Tibial artery (tissue), 4 donors: ENCODE measurements at regions not wholly inside any gene's neighbourhood (a gene's known extent, or its start where the extent isn't known, plus 50 kb on each side); places are given as distances from the start of the nearest gene placed in this dataset.

Experiments used
- DNase-seq, 2 donors: peaks; one replicate each; pipeline ENCODE4 v3.0.0-alpha.2; 2019
- H3K27ac ChIP-seq, 2 donors: fragments of 200-600 bp; sonication (generic) in 1 of 2; 1 replicate in 1 of 2; 2 replicates in 1 of 2; pipeline ENCODE4 v1.5.1; 2018 to 2019; ENCODE audit warnings: mild to moderate bottlenecking in 1 of 2
- H3K27me3 ChIP-seq, 2 donors: fragments of 200-600 bp; sonication (generic) in 1 of 2; one replicate each; pipeline versions ENCODE4 v1.5.1 to v1.6.0; 2016 to 2019
- H3K36me3 ChIP-seq, 3 donors: fragments of 200-600 bp; sonication (generic) in 2 of 3; one replicate each; pipeline ENCODE4 v1.5.1; 2016 to 2019; ENCODE audit warnings: mild to moderate bottlenecking in 2 of 3
- H3K4me1 ChIP-seq, 4 donors: fragments of 200-600 bp; sonication (generic) in 2 of 4; 1 replicate in 3 of 4; 2 replicates in 1 of 4; pipeline ENCODE4 v1.5.1; 2016 to 2019
- H3K4me3 ChIP-seq, 2 donors: fragments of 200-600 bp; sonication (generic) in 1 of 2; 1 replicate in 1 of 2; 2 replicates in 1 of 2; pipeline ENCODE4 v1.5.1; 2018 to 2019; ENCODE audit warnings: mild to moderate bottlenecking in 2 of 2
- H3K9me3 ChIP-seq, 3 donors: fragments of 200-600 bp; sonication (generic) in 1 of 3; one replicate each; pipeline ENCODE4 v1.5.1; 2016 to 2019
- intact Hi-C: fragments of 100-400 bp; cut with DNase I; formaldehyde crosslinking; loops from one replicate; pipeline ENCODE4 v1.15.0; 2023; ENCODE audit warnings: low total_unique reads
- TF ChIP-seq, protein P1 (sequence below), 2 experiments: fragments of 200-600 bp in 1 of 2; fragments of 450-650 bp in 1 of 2; IDR thresholded peaks; one replicate each; pipeline ENCODE4 v1.5.1; 2017 to 2019; ENCODE audit warnings: antibody characterized with exemption in 2 of 2, mild to moderate bottlenecking in 1 of 2, moderate library complexity in 1 of 2

DNA sequence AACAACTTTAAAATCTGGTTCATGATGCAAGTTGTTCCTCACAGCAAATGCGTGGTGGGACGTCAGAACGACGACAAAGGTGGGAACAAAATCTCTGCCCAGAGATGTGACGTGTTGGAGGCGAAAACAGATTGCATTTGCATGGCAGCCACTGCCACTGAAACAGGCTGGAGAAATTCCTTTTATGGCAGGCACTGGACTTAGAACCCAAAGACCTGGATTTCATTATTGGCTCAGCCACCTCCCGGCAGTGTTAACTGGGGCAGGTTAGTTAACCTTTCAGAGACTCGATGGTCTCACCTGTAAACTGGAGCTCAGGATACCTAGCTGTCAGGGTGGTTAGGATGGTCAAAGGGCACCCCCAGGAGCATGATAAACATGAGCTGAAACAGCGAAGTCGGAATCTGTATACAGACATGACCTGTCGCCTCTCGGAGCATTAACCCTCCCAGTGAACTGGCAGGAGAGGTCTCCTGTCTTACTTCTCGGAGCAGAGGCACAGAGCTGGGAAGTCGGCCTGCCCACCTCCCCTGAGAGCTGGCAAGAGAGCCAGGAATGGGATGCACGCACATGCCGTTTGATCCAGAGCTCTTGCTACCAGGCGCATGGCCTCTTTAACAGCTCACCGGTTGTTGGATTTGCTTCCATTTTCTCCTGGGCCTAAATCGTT lies 59.2 kb upstream of the TARBP1 start:
- peak overlapping the region; percentile 98 to 99 for H3K27ac ChIP-seq
- TF ChIP-seq, protein P1, sequence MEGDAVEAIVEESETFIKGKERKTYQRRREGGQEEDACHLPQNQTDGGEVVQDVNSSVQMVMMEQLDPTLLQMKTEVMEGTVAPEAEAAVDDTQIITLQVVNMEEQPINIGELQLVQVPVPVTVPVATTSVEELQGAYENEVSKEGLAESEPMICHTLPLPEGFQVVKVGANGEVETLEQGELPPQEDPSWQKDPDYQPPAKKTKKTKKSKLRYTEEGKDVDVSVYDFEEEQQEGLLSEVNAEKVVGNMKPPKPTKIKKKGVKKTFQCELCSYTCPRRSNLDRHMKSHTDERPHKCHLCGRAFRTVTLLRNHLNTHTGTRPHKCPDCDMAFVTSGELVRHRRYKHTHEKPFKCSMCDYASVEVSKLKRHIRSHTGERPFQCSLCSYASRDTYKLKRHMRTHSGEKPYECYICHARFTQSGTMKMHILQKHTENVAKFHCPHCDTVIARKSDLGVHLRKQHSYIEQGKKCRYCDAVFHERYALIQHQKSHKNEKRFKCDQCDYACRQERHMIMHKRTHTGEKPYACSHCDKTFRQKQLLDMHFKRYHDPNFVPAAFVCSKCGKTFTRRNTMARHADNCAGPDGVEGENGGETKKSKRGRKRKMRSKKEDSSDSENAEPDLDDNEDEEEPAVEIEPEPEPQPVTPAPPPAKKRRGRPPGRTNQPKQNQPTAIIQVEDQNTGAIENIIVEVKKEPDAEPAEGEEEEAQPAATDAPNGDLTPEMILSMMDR (IDR thresholded peaks at IDR 0.05), result no peak
- no peak for DNase-seq

DNA sequence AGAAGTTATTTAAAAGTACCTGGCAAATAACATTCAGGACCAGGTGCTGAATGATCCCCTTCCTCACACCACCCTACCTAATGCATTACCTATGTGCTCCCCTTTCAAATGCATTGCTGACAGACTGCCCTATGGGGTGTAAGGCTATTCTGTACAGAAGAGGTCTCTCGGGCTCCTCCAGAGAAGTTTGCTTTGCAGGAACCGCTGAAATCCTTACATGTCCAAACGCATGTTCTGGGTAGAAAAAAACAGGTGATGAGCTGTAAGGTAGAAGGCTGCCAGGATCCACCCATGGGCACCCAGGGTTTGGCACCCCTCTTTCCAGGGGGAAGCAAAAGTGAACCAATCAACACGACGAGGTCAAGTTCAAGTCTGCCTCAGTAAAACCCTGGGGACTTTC lies 58.3 kb upstream of the TARBP1 start:
- Histone ChIP-seq H3K4me3 (no peak overlapping the region), H3K27me3 (no peaks in the 10 kb centered on the region), H3K36me3 (no peaks in the 10 kb centered on the region), H3K27ac (peak overlapping the region; percentile 98 to 99), H3K9me3 (no peaks in the 10 kb centered on the region), H3K4me1 (peaks cover 16 to 84% (median 73%) of the 10 kb centered on the region in 4 donors)
- intact Hi-C loops, result loop anchor here (5.0 to 10.0 kb wide), 2 partner anchors 35 to 448 kb away; no protein-coding TSS in a partner anchor
- TF ChIP-seq, protein P1 (IDR thresholded peaks at IDR 0.05), result no peak
- no peak for DNase-seq

More for the DNA sequence above, 59.2 kb upstream of the TARBP1 start:
- peaks cover 16 to 75% (median 67%) of the 10 kb centered on the region in 4 donors for H3K4me1 ChIP-seq
- intact Hi-C loops, result loop anchor here (5.0 to 10.0 kb wide), 2 partner anchors 36 to 447 kb away; no protein-coding TSS in a partner anchor
- H3K36me3 ChIP-seq, result no peaks in the 10 kb centered on the region
- no peak overlapping the region for H3K4me3 ChIP-seq
- H3K27me3 ChIP-seq, result no peaks in the 10 kb centered on the region
- H3K9me3 ChIP-seq, result no peaks in the 10 kb centered on the region

DNA sequence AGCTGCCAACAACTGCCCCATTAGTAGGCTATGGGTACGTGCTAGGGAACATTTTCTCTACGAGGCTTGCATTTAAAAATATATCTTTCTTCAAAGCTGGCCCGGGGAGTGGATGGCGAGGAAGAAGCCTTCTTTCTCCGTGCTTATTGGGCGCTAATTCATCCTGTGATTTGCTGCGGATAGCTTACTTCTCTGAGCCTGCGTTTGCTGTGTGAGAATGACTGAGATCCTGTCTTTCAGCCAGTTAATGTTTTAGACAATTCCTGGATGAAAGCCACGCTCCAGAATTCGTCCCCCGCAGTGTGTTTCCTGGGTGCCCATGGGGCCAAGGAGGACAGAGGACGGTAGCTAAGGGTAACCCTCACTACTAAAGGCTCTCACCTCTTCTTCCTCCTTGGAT lies 57.8 kb upstream of the TARBP1 start:
- no peaks in the 10 kb centered on the region for H3K27me3 ChIP-seq
- TF ChIP-seq, protein P1 (IDR thresholded peaks at IDR 0.05), result no peak
- DNase-seq, result no peak
- intact Hi-C loops, result loop anchor here (5.0 to 10.0 kb wide), 2 partner anchors 34 to 448 kb away; no protein-coding TSS in a partner anchor
- no peaks in the 10 kb centered on the region for H3K36me3 ChIP-seq
- no peaks in the 10 kb centered on the region for H3K9me3 ChIP-seq
- no peak overlapping the region for H3K4me3 ChIP-seq
- H3K4me1 ChIP-seq, result peaks cover 16 to 89% (median 77%) of the 10 kb centered on the region in 4 donors
- H3K27ac ChIP-seq, result peak overlapping the region; percentile 98 to 99

DNA sequence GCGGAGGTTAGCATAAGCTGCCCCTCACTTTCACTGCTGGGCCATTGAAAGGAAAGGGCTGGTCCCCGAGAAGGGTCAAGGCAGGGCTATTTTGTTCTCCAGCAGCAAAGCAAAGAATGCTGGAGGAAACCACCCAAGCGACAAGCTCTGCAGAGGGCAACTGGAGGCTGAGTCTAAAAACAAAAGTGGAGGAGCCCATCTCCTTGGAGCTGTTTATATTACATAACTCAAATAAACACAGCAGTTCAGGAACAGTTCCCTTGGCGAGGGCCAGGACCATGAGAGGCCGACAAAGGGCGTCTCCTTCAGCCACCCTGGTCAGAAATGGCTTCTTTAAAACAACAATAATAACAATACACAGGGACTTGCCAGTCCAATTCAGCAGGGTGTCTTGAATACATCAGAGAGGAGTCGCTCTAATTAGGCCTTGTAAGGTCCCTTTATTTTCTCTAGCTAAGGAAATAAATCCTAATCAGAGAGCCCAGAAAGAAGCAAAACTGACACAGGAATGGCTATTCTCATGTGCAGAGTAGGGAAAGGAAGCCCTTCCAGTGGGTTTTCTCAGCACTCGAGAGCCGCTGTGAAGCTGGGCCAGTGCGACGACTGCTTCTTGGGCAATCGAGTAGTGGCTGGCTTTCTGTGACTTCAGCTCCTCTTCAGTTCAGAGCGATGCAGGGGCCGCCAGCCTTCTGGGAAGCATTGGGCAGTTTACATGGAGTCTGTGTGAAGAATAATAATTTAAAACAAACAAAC lies 57.0 kb upstream of the TARBP1 start:
- TF ChIP-seq, protein P1 (IDR thresholded peaks at IDR 0.05), result no peak
- no peaks in the 10 kb centered on the region for H3K9me3 ChIP-seq
- peak overlapping the region; percentile 98 to 99 for H3K27ac ChIP-seq
- H3K27me3 ChIP-seq, result no peaks in the 10 kb centered on the region
- DNase-seq, result peak; percentile 84 to 91
- H3K36me3 ChIP-seq, result no peaks in the 10 kb centered on the region
- H3K4me3 ChIP-seq, result no peak overlapping the region
- peaks cover 16 to 97% (median 83%) of the 10 kb centered on the region in 4 donors for H3K4me1 ChIP-seq
- intact Hi-C loops, result loop anchor here (5.0 to 10.0 kb wide), 2 partner anchors 34 to 449 kb away; no protein-coding TSS in a partner anchor

DNA sequence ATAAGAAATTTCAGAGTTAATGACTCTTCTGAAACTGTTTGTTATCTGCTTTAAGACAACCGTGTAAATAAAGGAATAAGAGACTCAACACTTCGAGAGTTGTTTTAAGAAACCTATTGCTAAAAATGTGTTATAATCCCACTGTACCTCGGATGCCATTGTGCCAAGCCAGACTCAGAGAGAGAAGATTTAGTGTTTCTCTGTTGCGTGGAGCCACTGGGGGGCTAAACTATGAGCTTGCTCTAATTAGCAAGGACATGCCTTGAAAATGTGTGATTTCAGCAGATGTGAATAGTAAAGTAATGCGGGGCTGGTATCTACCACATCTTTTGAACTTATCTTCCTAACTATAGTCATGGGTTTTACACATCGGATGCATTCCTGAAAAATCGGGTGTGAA lies 56.2 kb upstream of the TARBP1 start:
- Histone ChIP-seq H3K27me3 (no peaks in the 10 kb centered on the region), H3K27ac (peak overlapping the region; percentile 98 to 99), H3K9me3 (no peaks in the 10 kb centered on the region), H3K4me3 (no peak overlapping the region), H3K4me1 (peaks cover 16 to 99% (median 88%) of the 10 kb centered on the region in 4 donors), H3K36me3 (no peaks in the 10 kb centered on the region)
- intact Hi-C loops, result loop anchor here (5.0 to 10.0 kb wide), 2 partner anchors 33 to 450 kb away; no protein-coding TSS in a partner anchor
- DNase-seq, result no peak
- TF ChIP-seq, protein P1 (IDR thresholded peaks at IDR 0.05), result no peak
